Parathyroid adenoma (tissue), 2 donors: ENCODE measurements at regions not wholly inside any gene's neighbourhood (a gene's known extent, or its start where the extent isn't known, plus 50 kb on each side); places are given as distances from the start of the nearest gene placed in this dataset.

Source experiments
- H2AFZ ChIP-seq: fragments of 300-600 bp; sonication (generic); one replicate; pipeline ENCODE4 v1.7.0; 2017; ENCODE audit warnings: antibody characterized with exemption, mild to moderate bottlenecking
- H3K27ac ChIP-seq: fragments of 300-600 bp; sonication (generic); one replicate; pipeline ENCODE4 v1.7.0; 2017
- H3K27me3 ChIP-seq: fragments of 300-600 bp; sonication (generic); one replicate; pipeline ENCODE4 v1.7.0; 2017; ENCODE audit warnings: low read length; ENCODE audit not compliant: control insufficient read depth, insufficient read depth
- H3K36me3 ChIP-seq: fragments of 300-600 bp; sonication (generic); one replicate; pipeline ENCODE4 v1.7.0; 2017; ENCODE audit warnings: low read length; ENCODE audit not compliant: control insufficient read depth, insufficient read depth
- H3K4me1 ChIP-seq: fragments of 300-600 bp; sonication (generic); one replicate; pipeline ENCODE4 v1.7.0; 2017; ENCODE audit warnings: control low read depth
- H3K4me2 ChIP-seq: fragments of 300-600 bp; sonication (generic); one replicate; pipeline ENCODE4 v1.7.0; 2017; ENCODE audit warnings: low read length
- H3K4me3 ChIP-seq: fragments of 300-600 bp; sonication (generic); one replicate; pipeline ENCODE4 v1.7.0; 2017; ENCODE audit warnings: low read depth, low read length
- H3K79me2 ChIP-seq: fragments of 300-600 bp; sonication (generic); one replicate; pipeline ENCODE4 v1.7.0; 2017; ENCODE audit warnings: control low read depth
- H3K9ac ChIP-seq: fragments of 300-600 bp; sonication (generic); one replicate; pipeline ENCODE4 v1.7.0; 2017; ENCODE audit warnings: mild to moderate bottlenecking
- H3K9me3 ChIP-seq: fragments of 300-600 bp; sonication (generic); one replicate; pipeline ENCODE4 v1.7.0; 2017; ENCODE audit warnings: low read length; ENCODE audit not compliant: control insufficient read depth
- CTCF ChIP-seq: fragments of 300-600 bp; sonication (generic); IDR thresholded peaks from one replicate; pipeline ENCODE4 v1.7.0; 2017; ENCODE audit warnings: antibody characterized with exemption, mild to moderate bottlenecking
- donor health status: primary hyperparathyroidism.

DNA sequence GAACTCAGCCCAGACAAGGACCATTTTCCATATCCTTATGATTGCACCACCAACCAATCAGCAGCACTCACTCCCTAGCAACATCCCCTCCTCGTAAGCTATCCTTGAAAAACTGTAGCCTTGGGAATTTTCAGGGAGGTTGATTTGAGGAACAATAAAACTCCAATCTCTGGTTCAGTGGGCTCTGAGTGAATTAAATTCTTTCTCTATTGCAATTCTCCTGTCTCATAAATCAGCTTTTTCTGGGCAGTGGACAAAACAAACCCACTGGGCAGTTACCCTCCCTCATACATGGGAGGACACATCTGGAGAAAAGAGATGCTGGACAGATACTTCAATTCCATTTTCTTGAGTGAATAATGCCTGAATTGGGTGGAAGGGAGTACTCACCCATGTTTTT, 115.4 kb upstream of the STXBP5 start:
- Histone ChIP-seq H3K9me3 (no peaks in the 10 kb centered on the region), H3K9ac (no peak overlapping the region), H3K4me3 (no peak overlapping the region), H3K4me2 (no peak overlapping the region), H3K4me1 (peaks cover 3% of the 10 kb centered on the region), H3K79me2 (no peaks in the 10 kb centered on the region), H3K27ac (no peak overlapping the region), H3K27me3 (no peaks in the 10 kb centered on the region), H2AFZ (no peak overlapping the region), H3K36me3 (no peaks in the 10 kb centered on the region)
- TF ChIP-seq CTCF: no peak

- no peak overlapping the region for H3K4me3 ChIP-seq
- H3K9me3 ChIP-seq: no peaks in the 10 kb centered on the region
- H3K36me3 ChIP-seq: no peaks in the 10 kb centered on the region
- H3K9ac ChIP-seq: no peak overlapping the region
- peaks cover 7% of the 10 kb centered on the region for H3K4me1 ChIP-seq
- TF ChIP-seq CTCF: no peak
- H3K27me3 ChIP-seq: no peaks in the 10 kb centered on the region
- H2AFZ ChIP-seq: no peak overlapping the region
- no peak overlapping the region for H3K4me2 ChIP-seq
- H3K79me2 ChIP-seq: no peaks in the 10 kb centered on the region
- no peak overlapping the region for H3K27ac ChIP-seq
Measured at GRCh38 chr6:147095316-147095715, 108.9 kb upstream of the STXBP5 start.

- Histone ChIP-seq H3K9ac (no peak overlapping the region), H3K79me2 (no peaks in the 10 kb centered on the region), H3K36me3 (no peaks in the 10 kb centered on the region), H3K9me3 (no peaks in the 10 kb centered on the region), H3K4me3 (no peak overlapping the region), H3K4me1 (peaks cover 7% of the 10 kb centered on the region), H2AFZ (peak overlapping the region; percentile 21), H3K4me2 (no peak overlapping the region), H3K27ac (no peak overlapping the region), H3K27me3 (no peaks in the 10 kb centered on the region)
- TF ChIP-seq CTCF: no peak
Measured at GRCh38 chr6:147099974-147100373, 104.2 kb upstream of the STXBP5 start.

GRCh38 chr6:147103007-147103406, 101.2 kb upstream of the STXBP5 start:
- TF ChIP-seq CTCF: no peak
- Histone ChIP-seq H3K27me3 (no peaks in the 10 kb centered on the region), H3K27ac (no peak overlapping the region), H3K36me3 (no peaks in the 10 kb centered on the region), H3K79me2 (no peaks in the 10 kb centered on the region), H3K4me2 (no peak overlapping the region), H3K4me3 (no peak overlapping the region), H3K9me3 (no peaks in the 10 kb centered on the region), H3K4me1 (peaks cover under 1% of the 10 kb centered on the region), H2AFZ (no peak overlapping the region), H3K9ac (no peak overlapping the region)

- H3K27ac ChIP-seq: no peak overlapping the region
- H3K4me3 ChIP-seq: no peak overlapping the region
- no peaks in the 10 kb centered on the region for H3K27me3 ChIP-seq
- H3K4me1 ChIP-seq: no peaks in the 10 kb centered on the region
- H3K36me3 ChIP-seq: no peaks in the 10 kb centered on the region
- no peak overlapping the region for H3K4me2 ChIP-seq
- no peak for TF ChIP-seq CTCF
- H3K9ac ChIP-seq: no peak overlapping the region
- H2AFZ ChIP-seq: no peak overlapping the region
- H3K9me3 ChIP-seq: no peaks in the 10 kb centered on the region
- no peaks in the 10 kb centered on the region for H3K79me2 ChIP-seq
Measured at GRCh38 chr6:147103694-147104093, 100.5 kb upstream of the STXBP5 start.
